GM18507 (cell line): ENCODE measurements at regions not wholly inside any gene's neighbourhood (a gene's known extent, or its start where the extent isn't known, plus 50 kb on each side); places are given as distances from the start of the nearest gene placed in this dataset.
"Not testable (repeated sequence)": the region's sequence is repeated elsewhere in the genome, so short reads cannot be mapped to it uniquely, and the experiment has no call there.

Experiments
- DNase-seq: peaks from one replicate; pipeline ENCODE4 v3.0.0; 2011; ENCODE audit warnings: low read depth; ENCODE audit not compliant: insufficient read length; ENCODE audit errors: extremely low spot score
- FAIRE-seq: peaks from 2 replicates; lab custom pipeline; 2011; peaks lifted over from hg19 to GRCh38; lab: Jason Lieb, UNC

GRCh38 chr18:67159662-67160061 is 356.9 kb downstream of the DSEL start:
- no peak for FAIRE-seq

DNA sequence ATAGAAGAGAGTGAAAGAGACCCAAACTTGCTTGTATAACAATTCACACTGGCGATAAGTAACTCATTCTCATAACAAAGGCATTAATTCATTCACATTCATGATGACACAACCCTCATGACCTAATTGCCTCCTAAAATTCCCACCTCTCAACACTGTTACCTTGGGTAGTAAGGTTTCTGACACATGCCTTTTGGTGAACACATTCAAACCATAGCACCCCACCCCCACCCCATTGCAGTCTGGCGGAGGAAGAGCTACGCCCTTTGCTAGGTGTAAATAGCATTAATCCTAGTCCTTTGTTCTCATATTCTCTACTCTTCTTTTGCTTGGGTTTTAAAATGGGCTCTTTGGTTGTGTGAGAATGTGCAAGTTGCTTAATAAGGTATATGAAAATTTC is 361.5 kb downstream of the DSEL start:
- FAIRE-seq = no peak

More at GRCh38 chr18:67159662-67160061, 356.9 kb downstream of the DSEL start:
- DNase-seq = no peak

GRCh38 chr18:67151366-67151765 is 365.2 kb downstream of the DSEL start:
- no peak for FAIRE-seq
- no peak for DNase-seq

More for the DNA sequence above, 361.5 kb downstream of the DSEL start:
- DNase-seq = no peak

GRCh38 chr18:67145586-67146292 is 370.8 kb downstream of the DSEL start:
- DNase-seq (no peak), FAIRE-seq (no peak)

DNA sequence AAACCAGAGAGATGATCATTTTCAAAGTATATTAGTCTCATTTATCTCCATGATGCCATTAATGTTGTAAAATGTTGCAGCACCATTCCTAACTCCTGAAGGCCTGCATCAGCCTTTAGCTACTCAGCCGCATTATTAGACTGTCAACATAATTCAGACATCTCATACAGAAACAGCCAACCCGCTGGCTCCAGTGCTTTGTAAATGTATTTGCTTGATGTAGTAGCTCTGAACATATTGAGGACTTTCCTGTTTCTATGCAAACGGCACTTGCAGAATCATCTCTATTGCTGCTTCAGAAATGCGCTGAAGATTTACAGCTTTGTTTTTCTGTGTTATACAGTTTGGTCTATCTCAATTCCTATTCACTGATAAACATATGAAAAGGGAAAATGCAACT is 372.2 kb downstream of the DSEL start:
- DNase-seq (no peak), FAIRE-seq (no peak)

- no peak for DNase-seq
- no peak for FAIRE-seq
Measured at GRCh38 chr18:67143028-67143427, 373.5 kb downstream of the DSEL start.

DNA sequence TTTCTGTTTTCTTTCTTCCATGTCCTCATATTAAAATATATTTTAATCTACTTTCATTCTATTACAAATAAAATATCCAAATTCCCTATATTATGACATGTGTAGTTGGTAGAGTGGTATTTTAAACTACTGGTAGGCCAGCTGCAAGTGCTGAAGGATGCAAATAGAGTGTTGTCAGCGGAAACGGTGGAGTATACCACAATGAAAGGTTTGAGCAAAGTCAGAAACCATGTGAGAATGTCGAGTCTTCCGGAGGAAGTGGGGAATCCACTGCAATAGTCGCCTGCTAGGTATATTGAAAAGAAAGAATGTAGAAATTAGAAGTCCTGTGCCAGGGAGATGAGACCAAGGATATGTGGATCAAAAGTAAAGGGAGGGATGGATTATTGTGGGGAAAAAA is 373.9 kb downstream of the DSEL start:
- FAIRE-seq (no peak), DNase-seq (no peak)

- no peak for FAIRE-seq
- DNase-seq = no peak
Measured at GRCh38 chr18:67140495-67140894, 376.0 kb downstream of the DSEL start.

DNA sequence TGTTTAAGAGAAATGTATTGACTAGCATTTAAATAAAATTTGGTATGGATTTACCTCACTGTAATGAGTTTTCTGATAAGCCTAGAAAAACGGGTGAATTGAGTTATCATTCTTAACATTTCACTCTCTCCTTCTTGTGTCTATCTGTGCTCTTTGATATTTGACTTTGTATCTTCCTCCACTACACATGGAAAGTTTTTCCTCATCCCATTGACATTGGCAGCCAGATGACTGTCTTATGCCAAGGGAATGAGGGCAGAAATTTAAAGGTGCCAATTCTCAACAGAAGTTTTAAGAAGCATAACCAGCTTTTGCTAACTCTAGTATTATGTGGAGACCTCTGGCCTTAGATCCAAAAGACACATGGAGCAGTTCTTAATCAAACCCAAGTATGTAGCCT is 376.6 kb downstream of the DSEL start:
- FAIRE-seq = no peak

DNA sequence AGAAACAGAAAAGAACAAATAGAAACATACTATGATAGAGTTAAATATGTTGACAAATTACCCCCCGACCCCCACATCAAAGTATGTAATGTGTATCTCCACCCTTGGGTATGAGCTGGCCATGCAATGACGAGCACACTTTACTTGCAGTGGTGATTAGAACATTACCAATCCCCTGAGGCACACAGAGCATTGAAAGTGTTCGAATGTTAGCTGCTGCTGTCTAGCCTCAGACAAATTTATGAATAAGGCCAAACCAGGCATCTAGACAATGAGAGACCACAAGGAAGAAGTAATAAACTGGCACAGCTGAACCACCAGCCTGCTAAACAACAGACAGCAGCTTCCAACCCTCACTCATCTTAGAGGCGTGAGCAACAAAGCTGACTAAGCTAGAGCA is 380.5 kb downstream of the DSEL start:
- DNase-seq (no peak), FAIRE-seq (no peak)

More for the DNA sequence above, 376.6 kb downstream of the DSEL start:
- no peak for DNase-seq

- DNase-seq (no peak), FAIRE-seq (no peak)
Measured at GRCh38 chr18:67134911-67135310, 381.6 kb downstream of the DSEL start.

GRCh38 chr18:67133669-67134068 is 382.9 kb downstream of the DSEL start:
- no peak for DNase-seq

GRCh38 chr18:67132919-67133318 is 383.6 kb downstream of the DSEL start:
- DNase-seq (no peak), FAIRE-seq (no peak)

More at GRCh38 chr18:67133669-67134068, 382.9 kb downstream of the DSEL start:
- FAIRE-seq = no peak

DNA sequence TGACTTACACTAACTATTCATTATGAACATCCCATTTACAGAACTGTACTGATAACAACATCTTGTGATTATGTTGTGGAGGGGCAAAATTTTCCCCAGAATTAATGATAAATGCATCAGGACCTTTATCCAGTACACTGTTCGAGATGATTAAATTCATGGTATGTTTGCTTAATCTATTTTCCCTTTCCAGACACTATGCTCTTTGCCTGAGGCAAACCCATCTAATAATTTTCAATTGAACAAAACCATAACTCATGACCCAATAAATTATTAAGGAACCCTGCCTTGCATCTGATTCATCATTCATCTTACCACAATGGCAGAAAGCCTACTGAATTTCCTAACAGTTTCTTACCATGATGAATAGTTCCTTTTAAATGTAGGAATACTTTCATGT is 385.0 kb downstream of the DSEL start:
- FAIRE-seq (no peak), DNase-seq (no peak)

DNA sequence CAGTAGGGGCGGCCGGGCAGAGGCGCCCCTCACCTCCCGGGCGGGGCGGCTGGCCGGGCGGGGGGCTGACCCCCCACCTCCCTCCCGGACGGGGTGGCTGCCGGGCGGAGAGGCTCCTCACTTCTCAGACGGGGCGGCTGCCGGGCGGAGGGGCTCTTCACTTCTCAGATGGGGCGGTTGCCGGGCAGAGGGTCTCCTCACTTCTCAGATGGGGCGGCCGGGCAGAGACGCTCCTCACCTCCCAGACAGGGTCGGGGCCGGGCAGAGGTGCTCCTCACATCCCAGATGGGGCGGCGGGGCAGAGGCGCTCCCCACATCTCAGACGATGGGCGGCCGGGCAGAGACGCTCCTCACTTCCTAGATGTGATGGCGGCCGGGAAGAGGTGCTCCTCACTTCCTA is 389.8 kb downstream of the DSEL start:
- FAIRE-seq, DNase-seq: not testable (repeated sequence)

- no peak for DNase-seq
- FAIRE-seq = no peak
Measured at GRCh38 chr18:67123901-67124300, 392.6 kb downstream of the DSEL start.

GRCh38 chr18:67117804-67118203 is 398.7 kb downstream of the DSEL start:
- FAIRE-seq = no peak
- DNase-seq = no peak

- DNase-seq (no peak), FAIRE-seq (no peak)
Measured at GRCh38 chr18:67109535-67109934, 407.0 kb downstream of the DSEL start.

- FAIRE-seq (no peak), DNase-seq (no peak)
Measured at GRCh38 chr18:67108894-67109293, 407.6 kb downstream of the DSEL start.

DNA sequence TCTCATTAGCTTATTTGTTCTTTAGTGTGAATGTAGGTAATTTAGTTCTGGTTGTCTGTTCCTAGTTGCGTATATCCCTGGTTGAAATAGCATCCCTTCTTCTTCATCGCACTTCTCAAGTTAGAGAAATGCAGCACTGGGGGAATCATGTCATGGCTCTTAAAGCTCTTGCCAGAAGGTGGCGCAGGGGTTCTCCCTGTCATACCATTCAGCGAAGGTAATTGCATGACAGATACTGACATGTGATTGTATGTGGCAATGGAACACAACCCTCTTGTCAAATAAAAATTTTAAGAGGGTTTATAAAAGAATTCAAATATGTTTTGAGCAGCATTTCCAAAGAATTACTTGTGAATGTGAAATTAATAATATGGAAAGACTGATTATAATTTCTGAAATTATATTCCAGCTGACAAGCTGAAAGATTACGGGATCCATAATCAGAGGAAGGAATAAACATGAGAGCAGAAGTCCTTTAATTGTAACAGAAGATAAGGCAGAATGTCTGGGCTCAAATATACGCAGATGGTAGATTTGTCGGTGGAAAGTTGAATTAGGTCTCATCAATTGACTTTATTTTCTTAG is 411.7 kb downstream of the DSEL start:
- DNase-seq (no peak), FAIRE-seq (peak; percentile 60)

- DNase-seq (no peak), FAIRE-seq (no peak)
Measured at GRCh38 chr18:67094123-67094522, 422.4 kb downstream of the DSEL start.
